ENCODE measurements at regions not wholly inside any gene's neighbourhood (a gene's known extent, or its start where the extent isn't known, plus 50 kb on each side); places are given as distances from the start of the nearest gene placed in this dataset.

DNA sequence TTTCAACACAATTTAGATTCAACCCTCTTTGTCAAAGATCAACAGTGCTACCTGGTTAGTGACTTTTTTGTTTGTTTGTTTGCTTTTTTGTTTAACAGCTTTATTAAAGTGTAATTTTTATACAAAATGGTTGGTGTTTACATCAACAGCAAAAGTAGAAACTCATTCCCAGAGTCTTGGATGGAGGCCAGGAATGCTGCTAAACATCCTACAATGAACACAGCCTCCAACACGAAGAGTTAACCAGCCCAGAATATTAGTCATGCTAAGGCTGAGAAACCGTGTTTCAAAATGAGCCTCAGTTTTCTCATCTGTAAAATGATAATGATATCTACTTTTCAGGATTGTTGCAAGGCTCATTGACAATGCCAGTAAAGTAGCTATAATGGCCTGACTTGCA lies 211.0 kb upstream of the MAF start:
- H3K9me3 ChIP-seq (ENCODE audit: control insufficient read depth in 1 of 2, insufficient read depth in 1 of 2, low read length in 2 of 2), result no peaks in the 10 kb centered on the region
- H3K36me3 ChIP-seq (ENCODE audit: insufficient read depth, low read length), result no peaks in the 10 kb centered on the region
- Mint-ChIP-seq H3K9me3 (no peaks in the 10 kb centered on the region), H3K27me3 (peaks cover 9% of the 10 kb centered on the region), H3K4me3 (no peak overlapping the region), H3K27ac (no peak overlapping the region), H3K4me1 (ENCODE audit: low read depth) (no peaks in the 10 kb centered on the region), H3K36me3 (ENCODE audit: low read depth) (no peaks in the 10 kb centered on the region)
- TF ChIP-seq CTCF (IDR thresholded peaks at IDR 0.05), result no peak
- no peak overlapping the region for H3K4me3 ChIP-seq (ENCODE audit: low read length)
- H3K4me1 ChIP-seq (ENCODE audit: insufficient read depth, low read length), result no peaks in the 10 kb centered on the region
- ChIA-PET POLR2A (no interaction called here), CTCF (no interaction called here)
- ATAC-seq (ENCODE audit: poor library complexity), result no peak
- intact Hi-C loops (cut with DNase I, micrococcal nuclease), result no loop called here
- no peaks in the 10 kb centered on the region for H3K27me3 ChIP-seq (ENCODE audit: control insufficient read depth in 1 of 2, insufficient read depth in 2 of 2, low read length in 2 of 2)
- no peak overlapping the region for H3K27ac ChIP-seq (ENCODE audit: low read depth in 1 of 2, low read length in 2 of 2)
- DNase-seq, result no peak

GRCh38 chr16:79810449-79811189 lies 210.1 kb upstream of the MAF start:
- ATAC-seq (ENCODE audit: poor library complexity) (no peak), DNase-seq (no peak)
- Mint-ChIP-seq H3K9me3 (no peaks in the 10 kb centered on the region), H3K36me3 (ENCODE audit: low read depth) (no peaks in the 10 kb centered on the region), H3K27me3 (peaks cover 14% of the 10 kb centered on the region), H3K4me3 (no peak overlapping the region), H3K4me1 (ENCODE audit: low read depth) (no peaks in the 10 kb centered on the region), H3K27ac (no peak overlapping the region)
- no peak for TF ChIP-seq CTCF (IDR thresholded peaks at IDR 0.05)
- Histone ChIP-seq H3K9me3 (ENCODE audit: control insufficient read depth in 1 of 2, insufficient read depth in 1 of 2, low read length in 2 of 2) (no peaks in the 10 kb centered on the region), H3K36me3 (ENCODE audit: insufficient read depth, low read length) (no peaks in the 10 kb centered on the region), H3K27ac (ENCODE audit: low read depth in 1 of 2, low read length in 2 of 2) (no peak overlapping the region), H3K4me1 (ENCODE audit: insufficient read depth, low read length) (no peaks in the 10 kb centered on the region), H3K27me3 (ENCODE audit: control insufficient read depth in 1 of 2, insufficient read depth in 2 of 2, low read length in 2 of 2) (no peaks in the 10 kb centered on the region), H3K4me3 (ENCODE audit: low read length) (no peak overlapping the region)
- intact Hi-C loops (cut with DNase I, micrococcal nuclease), result no loop called here
- POLR2A ChIA-PET, result no interaction called here
- CTCF ChIA-PET, result no interaction called here

DNA sequence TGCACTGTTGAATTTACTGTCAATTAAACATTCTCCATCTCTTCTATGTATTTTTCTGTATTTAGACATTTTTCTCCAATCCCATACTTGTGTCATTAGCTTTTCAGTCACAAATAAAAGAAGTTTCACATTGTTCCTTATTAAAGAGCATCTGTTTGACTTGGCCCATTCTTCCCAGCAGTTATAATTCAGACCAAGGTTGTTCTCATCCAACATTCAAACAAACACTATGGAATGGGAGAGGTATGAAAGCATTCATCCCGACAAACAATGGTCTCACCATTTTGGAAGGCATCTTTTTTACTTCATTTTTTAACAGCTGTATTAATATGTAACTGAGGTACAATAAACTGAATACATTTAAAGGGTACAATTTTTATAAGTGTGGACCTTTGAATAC lies 208.8 kb upstream of the MAF start:
- Histone ChIP-seq H3K9me3 (ENCODE audit: control insufficient read depth in 1 of 2, insufficient read depth in 1 of 2, low read length in 2 of 2) (no peaks in the 10 kb centered on the region), H3K36me3 (ENCODE audit: insufficient read depth, low read length) (no peaks in the 10 kb centered on the region), H3K27me3 (ENCODE audit: control insufficient read depth in 1 of 2, insufficient read depth in 2 of 2, low read length in 2 of 2) (peaks cover 0 to 4% of the 10 kb centered on the region in 2 experiments), H3K4me3 (ENCODE audit: low read length) (no peak overlapping the region), H3K27ac (ENCODE audit: low read depth in 1 of 2, low read length in 2 of 2) (no peak overlapping the region), H3K4me1 (ENCODE audit: insufficient read depth, low read length) (no peaks in the 10 kb centered on the region)
- intact Hi-C loops (cut with DNase I, micrococcal nuclease), result no loop called here
- H3K27ac Mint-ChIP-seq, result no peak overlapping the region
- ChIA-PET POLR2A (no interaction called here), CTCF (no interaction called here)
- H3K36me3 Mint-ChIP-seq (ENCODE audit: low read depth), result no peaks in the 10 kb centered on the region
- H3K27me3 Mint-ChIP-seq, result peaks cover 9% of the 10 kb centered on the region
- TF ChIP-seq CTCF (IDR thresholded peaks at IDR 0.05), result no peak
- DNase-seq, result no peak
- H3K9me3 Mint-ChIP-seq, result no peaks in the 10 kb centered on the region
- ATAC-seq (ENCODE audit: poor library complexity), result no peak
- H3K4me1 Mint-ChIP-seq (ENCODE audit: low read depth), result no peaks in the 10 kb centered on the region
- no peak overlapping the region for H3K4me3 Mint-ChIP-seq

All from CD4-positive, alpha-beta T cell (primary cell).